Right ventricle myocardium superior (tissue), 1 donor: ENCODE measurements at regions not wholly inside any gene's neighbourhood (a gene's known extent, or its start where the extent isn't known, plus 50 kb on each side); places are given as distances from the start of the nearest gene placed in this dataset.

Experiments
- ATAC-seq: fragments of 200-7000 bp; cut with Tn5 transposase; one replicate; pipeline ENCODE4 v1.9.1; 2020; ENCODE audit warnings: mild to moderate bottlenecking; ENCODE audit not compliant: poor library complexity
- DNase-seq: peaks from one replicate; pipeline ENCODE4 v3.0.0-alpha.2; 2020
- intact Hi-C: fragments of 100-400 bp; cut with DNase I; formaldehyde crosslinking; loops from one replicate; pipeline ENCODE4 v1.11.2; 2022
- donor health status: DM: no; HTN: yes; CAD: no; lungs with severe emphysema.

GRCh38 chr1:200233393-200233792 is 176.4 kb downstream of the ZNF281 start:
- no peak for DNase-seq
- ATAC-seq: no peak
- intact Hi-C loops: no loop called here

GRCh38 chr1:200231787-200232231 is 178.0 kb downstream of the ZNF281 start:
- ATAC-seq: no peak
- intact Hi-C loops: no loop called here
- no peak for DNase-seq

- ATAC-seq (no peak), DNase-seq (no peak)
- intact Hi-C loops: no loop called here
Observed at GRCh38 chr1:200230671-200231070, 179.2 kb downstream of the ZNF281 start.

- DNase-seq: no peak
- intact Hi-C loops: no loop called here
- no peak for ATAC-seq
Observed at GRCh38 chr1:200228486-200228885, 181.3 kb downstream of the ZNF281 start.

- DNase-seq (no peak), ATAC-seq (no peak)
- intact Hi-C loops: no loop called here
Observed at GRCh38 chr1:200228081-200228480, 181.8 kb downstream of the ZNF281 start.
